ENCODE measurements at regions not wholly inside any gene's neighbourhood (a gene's known extent, or its start where the extent isn't known, plus 50 kb on each side); places are given as distances from the start of the nearest gene placed in this dataset.

DNA sequence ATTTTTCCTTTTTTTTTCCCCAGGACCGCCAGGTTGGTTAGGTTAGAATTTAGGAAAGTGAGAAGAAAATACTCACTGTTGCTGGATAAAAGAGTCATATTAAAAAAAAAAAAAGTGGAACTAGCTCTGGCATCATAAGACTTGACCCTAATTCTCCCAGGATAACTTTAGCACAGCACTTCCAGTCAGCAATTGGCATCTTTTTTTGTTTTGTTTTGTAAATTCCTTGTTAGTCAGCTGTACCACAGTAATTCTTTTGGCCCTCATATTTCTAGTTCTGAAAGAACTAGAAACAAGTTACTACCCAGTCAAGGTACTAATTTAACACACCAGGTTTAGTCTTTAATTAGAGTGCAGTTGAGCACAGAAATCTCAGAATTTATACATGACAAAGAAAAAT lies 873.5 kb upstream of the POU3F3 start:
- POLR2A ChIA-PET: no interaction called here
- TF ChIP-seq EP300 (IDR thresholded peaks at IDR 0.05) (no peak), MAZ (IDR thresholded peaks at IDR 0.05; ENCODE audit: borderline replicate concordance, low read depth, low read length) (no peak), ESRRA (IDR thresholded peaks at IDR 0.05; ENCODE audit: borderline replicate concordance, low read length) (no peak), HEYL (CRISPR knock-in tag; IDR thresholded peaks at IDR 0.05) (no peak), POLR2A (IDR thresholded peaks at IDR 0.05; ENCODE audit: low read length) (no peak), MYC (IDR thresholded peaks at IDR 0.05; ENCODE audit: borderline replicate concordance, low read length) (no peak), BHLHE40 (IDR thresholded peaks at IDR 0.05; ENCODE audit: low read depth, low read length) (no peak), CHD2 (IDR thresholded peaks at IDR 0.05; ENCODE audit: low read length, partially characterized antibody) (no peak), NPAS2 (CRISPR knock-in tag; IDR thresholded peaks at IDR 0.05; ENCODE audit: borderline replicate concordance) (no peak), HDAC2 (IDR thresholded peaks at IDR 0.05) (no peak), NR3C1 (IDR thresholded peaks at IDR 0.05) (no peak), JUNB (IDR thresholded peaks at IDR 0.05) (no peak), RARB (CRISPR knock-in tag; IDR thresholded peaks at IDR 0.05) (no peak), CBX8 (IDR thresholded peaks at IDR 0.05) (no peak)
- TF ChIP-seq, protein P1, sequence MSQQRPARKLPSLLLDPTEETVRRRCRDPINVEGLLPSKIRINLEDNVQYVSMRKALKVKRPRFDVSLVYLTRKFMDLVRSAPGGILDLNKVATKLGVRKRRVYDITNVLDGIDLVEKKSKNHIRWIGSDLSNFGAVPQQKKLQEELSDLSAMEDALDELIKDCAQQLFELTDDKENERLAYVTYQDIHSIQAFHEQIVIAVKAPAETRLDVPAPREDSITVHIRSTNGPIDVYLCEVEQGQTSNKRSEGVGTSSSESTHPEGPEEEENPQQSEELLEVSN (IDR thresholded peaks at IDR 0.05; ENCODE audit: borderline replicate concordance, low read depth): no peak
- TF ChIP-seq, protein P2, sequence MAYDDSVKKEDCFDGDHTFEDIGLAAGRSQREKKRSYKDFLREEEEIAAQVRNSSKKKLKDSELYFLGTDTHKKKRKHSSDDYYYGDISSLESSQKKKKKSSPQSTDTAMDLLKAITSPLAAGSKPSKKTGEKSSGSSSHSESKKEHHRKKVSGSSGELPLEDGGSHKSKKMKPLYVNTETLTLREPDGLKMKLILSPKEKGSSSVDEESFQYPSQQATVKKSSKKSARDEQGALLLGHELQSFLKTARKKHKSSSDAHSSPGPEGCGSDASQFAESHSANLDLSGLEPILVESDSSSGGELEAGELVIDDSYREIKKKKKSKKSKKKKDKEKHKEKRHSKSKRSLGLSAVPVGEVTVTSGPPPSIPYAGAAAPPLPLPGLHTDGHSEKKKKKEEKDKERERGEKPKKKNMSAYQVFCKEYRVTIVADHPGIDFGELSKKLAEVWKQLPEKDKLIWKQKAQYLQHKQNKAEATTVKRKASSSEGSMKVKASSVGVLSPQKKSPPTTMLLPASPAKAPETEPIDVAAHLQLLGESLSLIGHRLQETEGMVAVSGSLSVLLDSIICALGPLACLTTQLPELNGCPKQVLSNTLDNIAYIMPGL (CRISPR knock-in tag; IDR thresholded peaks at IDR 0.05; ENCODE audit: borderline replicate concordance): no peak
- TF ChIP-seq, protein P3, sequence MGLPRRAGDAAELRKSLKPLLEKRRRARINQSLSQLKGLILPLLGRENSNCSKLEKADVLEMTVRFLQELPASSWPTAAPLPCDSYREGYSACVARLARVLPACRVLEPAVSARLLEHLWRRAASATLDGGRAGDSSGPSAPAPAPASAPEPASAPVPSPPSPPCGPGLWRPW (IDR thresholded peaks at IDR 0.05): no peak
- TF ChIP-seq, protein P4, sequence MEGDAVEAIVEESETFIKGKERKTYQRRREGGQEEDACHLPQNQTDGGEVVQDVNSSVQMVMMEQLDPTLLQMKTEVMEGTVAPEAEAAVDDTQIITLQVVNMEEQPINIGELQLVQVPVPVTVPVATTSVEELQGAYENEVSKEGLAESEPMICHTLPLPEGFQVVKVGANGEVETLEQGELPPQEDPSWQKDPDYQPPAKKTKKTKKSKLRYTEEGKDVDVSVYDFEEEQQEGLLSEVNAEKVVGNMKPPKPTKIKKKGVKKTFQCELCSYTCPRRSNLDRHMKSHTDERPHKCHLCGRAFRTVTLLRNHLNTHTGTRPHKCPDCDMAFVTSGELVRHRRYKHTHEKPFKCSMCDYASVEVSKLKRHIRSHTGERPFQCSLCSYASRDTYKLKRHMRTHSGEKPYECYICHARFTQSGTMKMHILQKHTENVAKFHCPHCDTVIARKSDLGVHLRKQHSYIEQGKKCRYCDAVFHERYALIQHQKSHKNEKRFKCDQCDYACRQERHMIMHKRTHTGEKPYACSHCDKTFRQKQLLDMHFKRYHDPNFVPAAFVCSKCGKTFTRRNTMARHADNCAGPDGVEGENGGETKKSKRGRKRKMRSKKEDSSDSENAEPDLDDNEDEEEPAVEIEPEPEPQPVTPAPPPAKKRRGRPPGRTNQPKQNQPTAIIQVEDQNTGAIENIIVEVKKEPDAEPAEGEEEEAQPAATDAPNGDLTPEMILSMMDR (IDR thresholded peaks at IDR 0.05): no peak
- CTCF ChIA-PET: no interaction called here
- no peak overlapping the region for H3K4me3 ChIP-seq
- 12% methylated on average over 1 of the region's 1 CpG for WGBS (ENCODE audit: missing lambda C conversion rate)
- DNase-seq (ENCODE audit: low read depth in 1 of 2, low spot score in 1 of 2) (no peak), ATAC-seq (no peak), FAIRE-seq (no peak)
- H3K27ac ChIP-seq: no peak overlapping the region
- H3K4me2 ChIP-seq: no peak overlapping the region
- no peaks in the 10 kb centered on the region for H3K4me1 ChIP-seq
- no peaks in the 10 kb centered on the region for H3K9me3 ChIP-seq

GRCh38 chr2:103982691-103983090 lies 871.2 kb upstream of the POU3F3 start:
- Histone ChIP-seq H3K27ac (no peak overlapping the region), H3K4me2 (no peak overlapping the region), H3K4me1 (no peaks in the 10 kb centered on the region), H3K4me3 (no peak overlapping the region), H3K9me3 (no peaks in the 10 kb centered on the region)
- DNase-seq (ENCODE audit: low read depth in 1 of 2, low spot score in 1 of 2): no peak
- POLR2A ChIA-PET: no interaction called here
- no peak for FAIRE-seq
- ATAC-seq: no peak
- TF ChIP-seq MYC (IDR thresholded peaks at IDR 0.05; ENCODE audit: borderline replicate concordance, low read length) (no peak), GATA3 (IDR thresholded peaks at IDR 0.05; ENCODE audit: borderline replicate concordance) (no peak), RARB (CRISPR knock-in tag; IDR thresholded peaks at IDR 0.05) (no peak), EHF (CRISPR knock-in tag; IDR thresholded peaks at IDR 0.05) (no peak), BCL3 (IDR thresholded peaks at IDR 0.05) (no peak), TFCP2L1 (CRISPR knock-in tag; IDR thresholded peaks at IDR 0.05) (no peak), ESRRA (IDR thresholded peaks at IDR 0.05; ENCODE audit: borderline replicate concordance, low read length) (no peak), HOXB5 (CRISPR knock-in tag; IDR thresholded peaks at IDR 0.05) (no peak), MAFK (IDR thresholded peaks at IDR 0.05; ENCODE audit: partially characterized antibody) (no peak), JUNB (IDR thresholded peaks at IDR 0.05) (no peak)
- TF ChIP-seq, protein P5, sequence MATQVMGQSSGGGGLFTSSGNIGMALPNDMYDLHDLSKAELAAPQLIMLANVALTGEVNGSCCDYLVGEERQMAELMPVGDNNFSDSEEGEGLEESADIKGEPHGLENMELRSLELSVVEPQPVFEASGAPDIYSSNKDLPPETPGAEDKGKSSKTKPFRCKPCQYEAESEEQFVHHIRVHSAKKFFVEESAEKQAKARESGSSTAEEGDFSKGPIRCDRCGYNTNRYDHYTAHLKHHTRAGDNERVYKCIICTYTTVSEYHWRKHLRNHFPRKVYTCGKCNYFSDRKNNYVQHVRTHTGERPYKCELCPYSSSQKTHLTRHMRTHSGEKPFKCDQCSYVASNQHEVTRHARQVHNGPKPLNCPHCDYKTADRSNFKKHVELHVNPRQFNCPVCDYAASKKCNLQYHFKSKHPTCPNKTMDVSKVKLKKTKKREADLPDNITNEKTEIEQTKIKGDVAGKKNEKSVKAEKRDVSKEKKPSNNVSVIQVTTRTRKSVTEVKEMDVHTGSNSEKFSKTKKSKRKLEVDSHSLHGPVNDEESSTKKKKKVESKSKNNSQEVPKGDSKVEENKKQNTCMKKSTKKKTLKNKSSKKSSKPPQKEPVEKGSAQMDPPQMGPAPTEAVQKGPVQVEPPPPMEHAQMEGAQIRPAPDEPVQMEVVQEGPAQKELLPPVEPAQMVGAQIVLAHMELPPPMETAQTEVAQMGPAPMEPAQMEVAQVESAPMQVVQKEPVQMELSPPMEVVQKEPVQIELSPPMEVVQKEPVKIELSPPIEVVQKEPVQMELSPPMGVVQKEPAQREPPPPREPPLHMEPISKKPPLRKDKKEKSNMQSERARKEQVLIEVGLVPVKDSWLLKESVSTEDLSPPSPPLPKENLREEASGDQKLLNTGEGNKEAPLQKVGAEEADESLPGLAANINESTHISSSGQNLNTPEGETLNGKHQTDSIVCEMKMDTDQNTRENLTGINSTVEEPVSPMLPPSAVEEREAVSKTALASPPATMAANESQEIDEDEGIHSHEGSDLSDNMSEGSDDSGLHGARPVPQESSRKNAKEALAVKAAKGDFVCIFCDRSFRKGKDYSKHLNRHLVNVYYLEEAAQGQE (IDR thresholded peaks at IDR 0.05): no peak
- CTCF ChIA-PET: no interaction called here
- WGBS (ENCODE audit: missing lambda C conversion rate): 0% methylated on average over 3 of the region's 3 CpGs
